Right atrium auricular region (tissue), 2 donors: ENCODE measurements at regions not wholly inside any gene's neighbourhood (a gene's known extent, or its start where the extent isn't known, plus 50 kb on each side); places are given as distances from the start of the nearest gene placed in this dataset.

Experiments
- DNase-seq: peaks from one replicate; pipeline ENCODE4 v3.0.0-alpha.2; 2019; ENCODE audit warnings: low spot score
- H3K27ac ChIP-seq, 2 donors: fragments of 200-600 bp; sonication (generic); 1 replicate in 1 of 2; 2 replicates in 1 of 2; pipeline ENCODE4 v1.5.1; 2016 to 2019
- H3K27me3 ChIP-seq, 2 donors: fragments of 200-600 bp; sonication (generic); one replicate each; pipeline versions ENCODE4 v1.5.1 to v1.6.0; 2017 to 2019
- H3K36me3 ChIP-seq: fragments of 200-600 bp; sonication (generic); one replicate; pipeline ENCODE4 v1.5.1; 2016
- H3K4me1 ChIP-seq, 2 donors: fragments of 200-600 bp; sonication (generic); one replicate each; pipeline versions ENCODE4 v1.5.1 to v1.6.0; 2017 to 2019
- H3K4me3 ChIP-seq, 2 donors: fragments of 200-600 bp; sonication (generic); 1 replicate in 1 of 2; 2 replicates in 1 of 2; pipeline ENCODE4 v1.5.1; 2017 to 2019; ENCODE audit warnings: mild to moderate bottlenecking in 1 of 2, moderate library complexity in 1 of 2
- H3K9me3 ChIP-seq, 2 donors: fragments of 200-600 bp; sonication (generic); one replicate each; pipeline ENCODE4 v1.5.1; 2019
- CTCF ChIP-seq, 2 donors: fragments of 200-600 bp; sonication (generic); IDR thresholded peaks; one replicate each; pipeline ENCODE4 v1.5.1; 2019; ENCODE audit warnings: antibody characterized with exemption in 2 of 2

GRCh38 chr10:125249948-125250347 lies 89.6 kb upstream of the CTBP2 start:
- Histone ChIP-seq H3K27me3 (no peaks in the 10 kb centered on the region), H3K4me1 (no peaks in the 10 kb centered on the region), H3K4me3 (no peak overlapping the region), H3K9me3 (peaks cover 3 to 10% of the 10 kb centered on the region in 2 donors), H3K36me3 (no peaks in the 10 kb centered on the region), H3K27ac (no peak overlapping the region)
- TF ChIP-seq CTCF (IDR thresholded peaks at IDR 0.05), result no peak
- DNase-seq, result no peak

GRCh38 chr10:125248489-125248888 lies 88.1 kb upstream of the CTBP2 start:
- Histone ChIP-seq H3K27me3 (no peaks in the 10 kb centered on the region), H3K27ac (no peak overlapping the region)
- TF ChIP-seq CTCF (IDR thresholded peaks at IDR 0.05), result no peak

GRCh38 chr10:125247576-125247975 lies 87.2 kb upstream of the CTBP2 start:
- Histone ChIP-seq H3K27me3 (no peaks in the 10 kb centered on the region), H3K4me1 (no peaks in the 10 kb centered on the region), H3K4me3 (no peak overlapping the region), H3K27ac (no peak overlapping the region), H3K36me3 (no peaks in the 10 kb centered on the region), H3K9me3 (peaks cover 3 to 10% of the 10 kb centered on the region in 2 donors)
- no peak for DNase-seq
- no peak for TF ChIP-seq CTCF (IDR thresholded peaks at IDR 0.05)

More at GRCh38 chr10:125248489-125248888, 88.1 kb upstream of the CTBP2 start:
- no peak overlapping the region for H3K4me3 ChIP-seq
- H3K36me3 ChIP-seq, result no peaks in the 10 kb centered on the region
- peaks cover 3 to 10% of the 10 kb centered on the region in 2 donors for H3K9me3 ChIP-seq
- H3K4me1 ChIP-seq, result no peaks in the 10 kb centered on the region
- DNase-seq, result no peak

GRCh38 chr10:125243532-125244253 lies 83.3 kb upstream of the CTBP2 start:
- Histone ChIP-seq H3K9me3 (peaks cover 0 to 7% of the 10 kb centered on the region in 2 donors), H3K36me3 (no peaks in the 10 kb centered on the region), H3K4me3 (no peak overlapping the region), H3K27me3 (no peaks in the 10 kb centered on the region), H3K27ac (no peak overlapping the region), H3K4me1 (no peaks in the 10 kb centered on the region)
- DNase-seq, result no peak
- TF ChIP-seq CTCF (IDR thresholded peaks at IDR 0.05), result no peak

- no peak for DNase-seq
- Histone ChIP-seq H3K9me3 (peaks cover 0 to 13% of the 10 kb centered on the region in 2 donors), H3K4me1 (no peaks in the 10 kb centered on the region), H3K27me3 (no peaks in the 10 kb centered on the region), H3K4me3 (no peak overlapping the region), H3K36me3 (no peaks in the 10 kb centered on the region), H3K27ac (no peak overlapping the region)
- TF ChIP-seq CTCF (IDR thresholded peaks at IDR 0.05), result no peak
Observed at GRCh38 chr10:125238682-125239081, 78.3 kb upstream of the CTBP2 start.

- H3K4me1 ChIP-seq, result no peaks in the 10 kb centered on the region
- peaks cover 0 to 13% of the 10 kb centered on the region in 2 donors for H3K9me3 ChIP-seq
- no peak for TF ChIP-seq CTCF (IDR thresholded peaks at IDR 0.05)
- H3K27me3 ChIP-seq, result no peaks in the 10 kb centered on the region
- H3K27ac ChIP-seq, result no peak overlapping the region
- DNase-seq, result no peak
- H3K4me3 ChIP-seq, result no peak overlapping the region
- no peaks in the 10 kb centered on the region for H3K36me3 ChIP-seq
Observed at GRCh38 chr10:125236091-125236490, 75.7 kb upstream of the CTBP2 start.
